HK-2 (cell line): ENCODE measurements at regions not wholly inside any gene's neighbourhood (a gene's known extent, or its start where the extent isn't known, plus 50 kb on each side); places are given as distances from the start of the nearest gene placed in this dataset.

ENCODE experiments used
- DNase-seq: peaks from one replicate; pipeline ENCODE4 v3.0.0-alpha.2; 2018; ENCODE audit not compliant: unreplicated experiment

DNA sequence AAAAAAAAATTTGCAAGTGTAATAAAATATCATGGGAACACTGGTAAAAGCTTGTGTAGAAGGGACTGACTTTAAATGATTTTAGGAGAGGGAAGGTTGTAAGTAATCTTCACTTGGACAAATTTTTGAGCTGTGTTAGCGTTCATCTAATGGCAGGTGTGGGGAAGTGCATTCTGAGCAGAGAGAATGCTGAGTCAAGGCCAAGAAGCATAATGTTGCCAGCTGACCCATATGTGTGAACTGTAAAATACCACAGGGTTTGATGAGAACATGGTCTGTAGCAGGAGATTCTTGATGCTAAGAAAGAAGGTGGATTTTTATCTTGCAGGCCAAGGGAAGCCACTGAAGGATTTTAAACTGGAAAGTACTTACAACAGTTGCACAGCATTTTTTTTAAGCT, 98.2 kb upstream of the ZNF32 start:
- no peak for DNase-seq

DNA sequence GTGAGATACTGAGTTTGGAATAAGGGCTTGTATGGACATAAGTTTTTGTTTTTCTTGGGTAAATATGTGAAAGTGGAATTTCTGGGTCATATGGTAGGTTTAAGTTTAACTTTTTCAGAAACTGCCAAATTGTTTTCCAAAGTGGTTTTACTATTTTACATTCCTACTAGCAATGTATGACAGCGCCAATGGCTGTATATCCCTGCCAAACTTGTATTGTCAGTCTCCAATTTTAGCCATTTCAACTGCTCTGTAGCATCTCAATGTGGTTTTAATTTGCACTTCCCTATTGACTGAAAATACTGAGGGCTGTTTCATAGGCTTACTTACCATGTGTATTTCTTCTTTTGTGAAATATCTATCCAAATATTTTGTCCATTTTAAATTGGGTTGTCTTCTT, 90.5 kb upstream of the ZNF32 start:
- no peak for DNase-seq

DNA sequence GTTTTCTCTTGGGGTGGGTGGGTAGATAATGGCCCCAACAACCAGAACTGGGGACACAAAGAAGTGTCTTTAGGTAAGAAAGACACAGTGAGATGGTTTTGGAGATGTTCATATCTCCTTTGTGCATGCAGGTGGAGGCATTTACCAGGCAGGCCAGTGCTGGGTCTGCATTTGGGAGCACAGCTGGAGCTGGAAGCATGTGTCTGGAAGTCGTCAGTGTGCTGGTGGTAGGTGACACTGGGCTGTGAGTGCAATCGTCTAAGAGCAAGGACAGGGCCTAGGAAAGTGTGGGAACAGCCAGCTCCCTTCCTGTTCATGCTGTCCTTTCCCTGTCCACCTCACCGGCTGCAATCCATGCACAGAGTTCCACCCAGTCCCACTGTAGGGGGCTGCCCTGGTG, 88.3 kb upstream of the ZNF32 start:
- DNase-seq = no peak

DNA sequence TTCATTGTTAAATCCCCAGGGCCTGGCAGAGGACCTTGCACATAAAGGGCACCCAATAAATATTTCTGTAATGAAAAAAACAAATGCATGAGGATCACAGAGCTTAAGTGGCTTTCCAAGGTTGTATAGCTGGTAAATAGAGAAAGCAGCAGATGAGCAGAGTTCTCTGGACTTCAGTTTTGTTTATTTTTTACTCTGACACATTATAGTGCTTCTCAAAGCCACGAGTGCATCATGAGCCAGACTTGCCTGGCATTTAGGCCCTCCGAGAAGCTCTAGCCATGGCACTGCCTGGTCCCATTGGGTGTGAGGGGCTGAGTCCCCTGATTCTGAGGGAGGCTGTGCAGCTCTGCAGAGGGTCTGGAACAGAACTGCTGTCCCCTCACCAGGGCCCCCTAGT, 87.2 kb upstream of the ZNF32 start:
- no peak for DNase-seq

DNA sequence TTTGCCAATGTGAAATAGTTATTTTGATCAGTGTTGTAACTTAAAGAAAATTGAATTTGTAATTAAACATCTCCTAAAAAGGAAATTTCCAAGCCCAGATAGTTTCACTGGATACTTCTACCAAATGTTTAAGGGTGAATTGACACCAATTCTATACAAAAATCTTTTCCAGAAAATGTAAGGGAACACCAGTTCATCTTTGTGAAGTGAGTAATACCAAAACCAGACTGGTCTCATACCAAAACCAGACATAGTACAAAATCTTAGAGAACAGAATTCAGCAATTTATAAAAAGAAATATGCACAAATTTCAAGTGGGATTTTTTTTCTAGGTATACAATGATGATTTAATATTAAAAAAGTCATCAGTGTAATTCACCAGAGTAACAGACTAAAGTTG, 86.0 kb upstream of the ZNF32 start:
- DNase-seq = no peak

DNA sequence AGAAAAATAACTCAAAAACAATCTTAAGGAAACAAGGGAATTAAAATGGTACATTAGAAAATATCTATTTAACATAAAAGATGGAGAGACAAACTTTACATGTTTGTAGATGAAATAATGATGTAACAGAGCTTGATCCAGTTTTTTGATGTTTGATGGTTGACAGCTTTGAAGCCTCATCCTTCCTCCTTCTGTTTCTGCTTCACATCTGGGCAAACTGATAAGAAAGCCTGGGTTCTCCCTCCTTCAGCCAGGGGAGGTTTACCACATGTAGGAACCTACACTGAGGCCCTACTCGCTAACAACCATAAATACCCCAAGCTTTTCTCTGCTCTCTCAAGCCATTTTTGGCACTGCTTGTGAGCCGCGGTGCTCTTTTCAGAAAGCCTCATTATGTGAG, 82.8 kb upstream of the ZNF32 start:
- DNase-seq = no peak

DNA sequence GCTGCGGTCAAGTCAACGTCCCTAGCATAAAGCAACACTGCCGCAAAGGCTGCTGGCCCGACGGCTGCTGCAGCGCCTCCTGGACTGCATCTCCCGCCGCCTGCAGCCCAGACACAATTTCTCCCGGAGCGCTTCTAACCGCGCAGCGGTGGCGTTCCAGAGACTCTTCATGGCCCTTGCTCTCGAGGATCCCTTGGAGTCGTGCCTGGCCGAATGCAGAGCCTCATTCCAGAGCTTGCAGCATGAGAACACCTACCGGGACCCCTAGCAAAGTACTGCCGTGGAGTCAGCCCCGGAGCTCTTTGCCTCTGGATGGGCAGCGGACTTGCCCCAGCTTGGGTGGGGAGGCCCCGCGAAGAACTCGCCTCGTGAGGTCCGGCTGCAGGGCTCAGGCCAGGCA, 79.7 kb upstream of the ZNF32 start:
- no peak for DNase-seq

DNA sequence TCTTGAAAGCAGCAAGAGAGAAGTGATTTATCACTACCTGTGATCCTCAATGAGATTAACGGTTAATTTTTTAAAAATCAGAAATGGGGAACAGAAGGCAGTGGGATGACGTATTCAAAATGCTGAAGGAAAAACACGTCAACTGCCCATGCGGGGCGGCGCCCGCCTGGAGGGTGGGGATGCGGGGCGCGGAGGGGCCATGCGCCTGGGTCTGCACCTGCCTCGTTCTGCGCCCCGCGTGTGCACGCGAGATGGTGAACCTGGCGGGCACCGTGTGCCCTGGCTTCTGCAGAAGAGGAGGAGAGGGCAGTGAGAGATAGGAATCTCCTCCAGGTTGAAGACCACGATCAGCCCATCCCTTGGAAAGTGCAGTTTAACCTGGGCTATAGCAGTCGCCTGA, 79.3 kb upstream of the ZNF32 start:
- no peak for DNase-seq

DNA sequence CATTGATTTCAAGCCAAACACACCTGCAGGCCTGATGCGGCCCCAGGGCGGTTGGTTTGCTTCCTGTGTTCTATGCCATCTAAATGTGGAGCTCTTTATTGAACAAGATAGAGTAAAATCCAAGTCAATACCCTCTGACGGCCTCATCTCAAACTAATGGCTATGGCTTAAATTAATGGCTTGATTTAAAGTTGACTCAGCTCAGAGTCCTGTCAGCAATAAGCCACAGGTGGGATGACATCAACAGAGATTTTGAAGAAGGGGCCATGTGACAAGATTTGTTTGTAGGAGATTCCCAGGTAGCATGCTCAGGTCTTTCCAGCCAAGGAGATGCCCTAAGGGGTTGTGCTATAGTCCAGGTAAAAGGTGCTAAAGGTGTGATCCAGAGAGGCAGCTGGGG, 66.7 kb upstream of the ZNF32 start:
- DNase-seq = no peak

DNA sequence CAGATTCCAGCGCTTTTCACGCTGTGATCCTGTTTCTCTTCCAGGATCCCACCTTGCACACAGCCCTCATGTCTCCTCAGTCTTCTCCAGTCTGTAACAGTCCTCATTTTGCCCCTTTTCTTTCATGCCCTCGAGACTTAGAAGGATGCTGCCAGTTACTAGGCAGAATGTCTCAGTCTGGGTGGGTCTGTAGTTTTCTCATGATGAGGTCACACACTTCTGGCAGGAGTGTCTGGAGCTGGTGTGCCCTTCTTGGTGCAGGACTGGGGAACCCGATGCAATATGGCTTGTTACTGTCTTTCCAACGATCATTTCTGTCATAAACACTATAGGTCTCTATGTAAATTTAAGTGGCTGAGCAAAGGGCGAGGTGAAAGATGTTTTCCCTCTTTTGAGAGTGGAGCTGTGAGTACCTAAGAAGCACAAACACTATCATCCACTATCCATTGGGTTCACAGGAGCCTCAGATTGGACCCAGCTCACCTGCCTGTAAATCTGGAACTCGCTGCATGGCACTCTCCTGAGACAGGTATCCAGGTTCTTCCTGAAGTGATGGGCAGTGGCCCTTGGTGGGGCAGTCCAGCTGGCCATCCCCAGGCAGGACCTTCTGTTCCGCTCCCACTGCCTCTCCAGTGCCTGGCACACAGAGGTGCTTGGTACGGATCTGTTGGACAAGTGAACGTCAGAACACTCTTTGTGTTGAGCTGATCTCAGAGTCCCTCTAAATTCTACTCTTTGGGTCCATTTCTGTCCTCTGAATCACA, 64.3 kb upstream of the ZNF32 start:
- no peak for DNase-seq

DNA sequence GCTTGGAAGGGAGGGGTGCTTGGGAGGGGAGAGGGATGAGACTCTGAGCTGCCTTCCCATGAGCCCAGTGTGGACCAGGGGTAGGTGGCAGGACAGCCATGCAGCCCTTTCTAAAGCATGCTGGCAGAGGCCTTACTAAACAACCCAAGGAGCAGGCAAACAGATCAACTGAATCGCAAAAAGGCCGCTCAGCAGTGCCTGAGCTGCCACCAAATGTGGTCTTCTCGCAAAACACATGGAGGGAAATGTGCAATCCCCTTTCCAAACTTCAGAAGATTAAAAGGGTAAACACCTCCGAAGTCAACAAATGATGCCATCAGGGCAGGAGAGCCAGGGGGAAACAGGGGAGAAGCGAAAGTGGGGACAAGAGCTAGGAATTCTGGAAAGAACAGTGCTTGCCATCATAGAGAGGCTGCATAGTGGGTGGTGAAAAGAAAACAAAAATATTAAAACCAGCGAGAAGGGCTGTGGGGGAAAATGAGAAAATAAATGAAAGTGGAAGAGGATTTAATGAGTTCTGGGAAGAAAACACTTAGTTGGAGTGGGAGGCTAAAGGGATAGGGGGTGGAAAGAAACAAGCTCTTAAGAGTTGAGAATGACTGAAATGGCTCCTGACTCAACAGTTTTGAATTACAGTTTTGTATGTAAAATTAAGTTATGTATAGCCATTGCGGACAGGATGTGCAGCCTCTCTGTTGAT, 62.2 kb upstream of the ZNF32 start:
- no peak for DNase-seq

DNA sequence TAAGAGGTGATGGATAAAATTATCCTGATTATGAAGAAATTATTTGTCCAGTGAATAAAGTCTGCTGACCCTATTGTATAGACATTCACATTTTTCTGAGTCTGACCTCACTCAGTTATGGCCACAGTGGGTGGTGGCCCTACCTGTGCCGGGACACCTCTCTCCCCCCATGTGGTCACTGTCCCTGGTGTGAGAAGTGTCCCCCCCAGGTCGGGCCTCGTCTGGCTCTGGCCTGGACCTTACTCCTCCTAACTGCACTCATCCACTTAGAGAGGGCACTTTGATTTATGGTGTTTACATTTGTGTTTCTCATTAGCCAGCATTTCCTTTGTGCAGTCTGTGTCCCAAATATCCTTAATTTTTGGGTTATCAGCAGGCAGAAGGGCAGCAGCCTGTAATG, 59.6 kb upstream of the ZNF32 start:
- DNase-seq = no peak

DNA sequence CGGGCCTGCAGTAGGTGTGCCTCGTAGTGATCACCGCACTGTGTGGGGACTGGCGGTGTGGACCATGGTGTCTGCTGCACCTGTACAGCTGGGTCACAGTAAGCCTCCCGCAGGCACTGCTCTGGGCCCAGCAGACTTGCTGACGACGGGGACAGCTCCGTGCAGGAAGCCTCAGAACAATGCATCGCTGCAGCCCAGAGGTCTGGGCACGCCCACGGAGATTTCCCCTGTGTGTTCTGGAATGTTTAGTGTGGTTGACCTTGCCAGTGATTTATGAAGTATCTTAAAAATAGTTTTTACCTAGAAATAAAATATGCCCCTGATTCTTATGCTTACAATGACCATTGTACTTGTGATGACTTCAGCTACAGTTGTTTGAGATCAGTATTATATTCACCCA, 59.1 kb upstream of the ZNF32 start:
- DNase-seq = no peak

DNA sequence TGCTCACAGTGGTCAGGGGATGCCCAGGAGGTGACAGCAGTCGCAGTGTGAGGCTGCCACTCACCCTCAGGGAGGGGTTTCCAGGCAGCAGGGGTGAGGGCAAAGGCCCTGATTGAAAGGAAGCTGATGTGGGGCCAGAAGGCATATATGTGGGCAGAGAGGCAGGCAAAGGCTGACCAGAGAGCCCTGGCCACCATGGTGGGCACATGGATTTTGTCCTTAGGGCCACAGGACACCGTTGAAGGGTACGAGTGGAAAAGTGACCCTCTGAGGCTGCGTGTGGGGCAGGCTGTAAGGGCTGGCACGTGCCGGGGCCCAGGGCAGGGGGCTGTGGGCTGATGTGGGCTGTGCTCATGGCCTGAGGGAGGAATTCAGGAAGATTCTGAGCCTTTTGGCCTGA, 57.5 kb upstream of the ZNF32 start:
- DNase-seq = no peak

DNA sequence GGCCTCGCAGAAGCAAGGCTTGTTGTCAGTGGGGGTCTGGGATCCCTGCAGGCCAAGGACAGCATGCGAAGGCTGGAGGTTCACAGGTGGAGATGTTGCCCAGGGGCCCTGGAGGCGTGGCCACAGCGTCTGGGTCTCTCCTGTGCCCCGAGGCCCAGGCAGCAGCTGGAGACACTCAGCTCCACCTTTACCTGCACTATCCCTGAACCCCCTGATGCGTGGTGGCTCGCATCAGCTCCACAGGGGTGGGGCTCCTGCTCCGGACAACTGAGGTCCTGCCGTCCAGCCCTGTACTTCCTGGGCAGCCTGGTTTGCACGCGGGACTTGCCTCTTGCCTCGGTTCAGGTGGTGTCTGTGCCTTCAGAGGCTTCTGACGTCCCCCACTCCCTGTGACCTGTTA, 54.6 kb upstream of the ZNF32 start:
- DNase-seq = no peak

DNA sequence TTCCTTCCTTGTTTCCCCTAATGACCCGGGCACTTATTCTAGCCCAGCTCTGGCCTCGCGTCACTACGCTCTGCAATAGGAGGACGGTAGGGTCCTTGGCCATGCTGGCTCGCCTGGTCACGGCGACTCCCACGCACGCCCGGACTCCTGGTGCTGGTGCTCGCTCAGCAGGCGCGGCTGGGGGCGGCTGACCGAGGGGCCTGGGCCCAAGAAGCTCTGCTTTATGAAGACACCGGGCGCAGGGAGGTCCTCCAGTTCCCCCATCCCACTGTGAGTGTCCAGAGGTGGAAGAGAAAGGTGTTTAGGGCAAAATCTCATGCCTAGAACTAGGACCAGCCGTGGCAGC, 54.2 kb upstream of the ZNF32 start:
- no peak for DNase-seq

DNA sequence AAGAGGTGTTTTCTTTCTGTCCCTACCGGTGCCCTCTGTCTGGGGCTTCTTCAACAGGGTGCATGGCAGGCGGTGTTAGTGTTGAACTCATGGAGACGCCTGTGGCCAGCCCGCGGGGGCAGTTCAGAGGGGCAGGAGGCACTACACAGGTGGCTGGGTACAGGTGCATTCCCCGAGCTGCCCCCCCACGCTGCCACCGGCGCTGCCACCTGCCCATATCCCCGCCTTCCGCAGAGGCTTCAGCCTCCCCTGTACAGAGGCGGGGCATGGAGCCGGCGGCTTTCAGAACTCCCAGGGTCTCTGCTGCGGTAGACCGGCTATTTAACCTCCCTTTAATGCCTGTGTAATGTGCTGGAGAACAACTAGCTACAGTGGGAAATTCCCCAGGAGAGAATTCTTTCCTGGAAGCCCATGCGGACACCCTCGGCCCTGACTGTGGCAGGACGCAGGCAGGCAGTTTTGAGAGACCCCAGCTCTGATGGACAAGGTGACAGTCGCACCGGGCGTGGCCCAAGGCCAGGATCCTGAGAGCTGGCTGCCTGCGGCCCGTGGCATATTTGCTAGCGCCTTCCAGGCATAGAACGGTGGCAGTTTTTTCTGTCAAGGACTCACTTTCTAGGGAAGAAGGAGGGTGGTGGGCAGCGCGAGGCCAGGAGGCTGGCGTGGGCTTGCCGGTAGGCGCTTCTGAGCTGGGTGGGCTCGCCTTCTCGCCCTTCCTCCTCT, 53.7 kb upstream of the ZNF32 start:
- no peak for DNase-seq

DNA sequence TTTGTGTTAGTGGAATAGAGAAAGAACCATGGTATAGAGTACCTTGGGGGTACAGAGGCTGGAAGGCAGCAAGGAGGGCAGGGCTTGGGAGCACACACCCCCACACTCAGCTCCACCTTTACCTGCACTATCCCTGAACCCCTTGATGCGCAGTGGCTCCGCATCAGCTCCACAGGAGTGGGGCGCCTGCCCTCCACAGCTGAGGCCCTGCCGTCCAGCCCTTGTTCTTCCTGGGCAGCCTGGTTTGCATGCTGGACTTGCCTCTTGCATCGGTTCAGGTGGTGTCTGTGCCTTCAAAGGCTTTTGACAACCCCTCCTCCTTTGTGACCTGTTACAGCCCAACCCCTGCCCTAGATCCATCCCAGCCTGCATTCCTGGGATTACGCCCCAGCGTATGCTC, 52.6 kb upstream of the ZNF32 start:
- DNase-seq = no peak

DNA sequence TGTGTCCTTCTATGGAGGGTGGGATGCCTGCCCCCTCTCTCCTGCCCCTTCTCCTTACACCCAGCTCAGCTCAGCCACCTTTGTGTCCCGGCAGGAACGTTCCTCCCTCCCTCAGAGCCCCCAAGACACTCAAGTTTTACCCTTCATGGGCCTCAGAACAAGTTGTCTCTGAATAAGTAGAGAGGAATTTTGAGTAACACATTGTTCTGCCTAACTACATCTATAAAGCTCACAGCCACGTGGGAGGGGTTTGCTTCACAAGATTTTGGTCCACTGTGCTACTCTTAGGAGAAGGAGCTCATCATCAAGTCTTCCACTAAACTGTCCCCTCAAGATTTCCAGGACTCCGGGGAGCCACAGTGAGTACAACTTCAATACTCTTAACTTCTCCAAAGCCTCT, 51.6 kb upstream of the ZNF32 start:
- no peak for DNase-seq

DNA sequence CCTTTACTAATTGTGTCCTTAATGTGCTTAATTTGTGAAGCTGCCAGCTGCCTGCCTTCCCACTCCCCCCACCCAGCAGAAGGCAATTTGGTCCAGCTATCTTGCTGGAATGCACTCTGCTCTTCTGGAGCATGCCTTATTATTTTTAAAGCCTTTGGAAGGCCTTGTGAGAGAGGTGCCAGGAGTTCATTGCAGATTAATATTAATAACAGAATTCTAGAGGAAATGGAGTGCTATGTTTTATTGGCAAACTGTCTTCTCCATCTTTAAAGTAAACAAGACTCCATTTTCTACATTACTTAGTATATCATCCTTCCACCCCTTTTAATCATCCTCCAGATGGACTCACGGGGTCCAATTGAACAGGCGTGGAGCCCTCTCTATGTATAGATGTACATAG, 50.8 kb upstream of the ZNF32 start:
- DNase-seq = no peak
